GM18505 (cell line): ENCODE measurements at regions not wholly inside any gene's neighbourhood (a gene's known extent, or its start where the extent isn't known, plus 50 kb on each side); places are given as distances from the start of the nearest gene placed in this dataset.

Experiments
- ATAC-seq: cut with Tn5 transposase; IDR thresholded peaks from one replicate; pipeline ENCODE4 v1.9.1; 2021; ENCODE audit not compliant: unreplicated experiment
- POLR2A ChIP-seq: IDR thresholded peaks from 4 replicates; pipeline ENCODE4 v1.6.1; 2011; ENCODE audit warnings: borderline replicate concordance; ENCODE audit not compliant: insufficient read depth, insufficient read length; ENCODE audit errors: extremely low read depth

DNA sequence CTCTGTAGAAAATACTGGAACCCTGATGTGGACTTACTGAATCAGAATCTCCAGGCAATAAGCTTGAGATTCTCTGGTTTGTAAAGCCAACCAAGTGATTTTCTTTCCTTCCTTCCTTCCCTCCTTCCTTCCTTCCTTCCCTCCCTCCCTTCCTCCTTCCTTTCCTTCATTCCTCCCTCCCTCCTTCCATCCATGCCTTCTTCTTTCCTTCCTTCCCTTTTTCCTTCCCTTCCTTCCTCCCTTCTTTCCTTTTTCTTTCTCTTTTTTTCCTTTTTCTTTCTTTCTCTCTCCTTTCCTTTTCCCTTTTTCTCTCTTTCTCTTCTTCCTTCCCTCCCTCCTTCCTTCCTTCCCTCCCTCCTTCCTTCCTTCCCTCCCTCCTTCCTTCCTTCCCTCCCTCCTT lies 450.8 kb downstream of the GRXCR1 start:
- no peak for TF ChIP-seq POLR2A
- ATAC-seq: no peak

DNA sequence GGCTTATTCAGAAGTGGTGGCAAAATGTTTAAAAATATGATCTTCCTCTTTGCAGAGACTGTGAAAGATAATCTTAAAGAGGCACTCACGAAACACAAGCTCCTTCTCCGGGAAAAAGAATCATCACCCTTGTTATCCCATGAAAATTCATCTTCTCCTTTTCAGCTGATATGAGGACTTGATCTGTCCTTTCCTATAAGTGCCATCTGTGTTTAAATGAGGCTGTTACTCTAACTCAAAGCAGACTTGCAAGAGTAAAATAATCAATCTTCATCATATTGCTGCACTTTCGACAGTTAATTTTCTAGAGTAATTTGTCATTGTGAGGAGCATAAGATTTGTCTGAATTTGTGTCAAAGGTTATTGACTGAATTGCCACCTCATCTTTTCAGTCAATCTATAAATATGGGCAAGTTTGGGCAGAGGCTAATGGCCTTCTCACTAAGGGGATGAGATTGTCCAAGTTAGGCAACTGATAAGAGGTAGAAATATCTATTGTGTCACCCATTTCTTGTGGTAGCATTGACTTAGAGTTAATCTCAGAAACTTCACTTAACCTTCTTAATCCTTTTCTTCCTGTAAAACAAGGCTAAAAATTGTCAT lies 452.9 kb downstream of the GRXCR1 start:
- ATAC-seq: no peak
- no peak for TF ChIP-seq POLR2A

DNA sequence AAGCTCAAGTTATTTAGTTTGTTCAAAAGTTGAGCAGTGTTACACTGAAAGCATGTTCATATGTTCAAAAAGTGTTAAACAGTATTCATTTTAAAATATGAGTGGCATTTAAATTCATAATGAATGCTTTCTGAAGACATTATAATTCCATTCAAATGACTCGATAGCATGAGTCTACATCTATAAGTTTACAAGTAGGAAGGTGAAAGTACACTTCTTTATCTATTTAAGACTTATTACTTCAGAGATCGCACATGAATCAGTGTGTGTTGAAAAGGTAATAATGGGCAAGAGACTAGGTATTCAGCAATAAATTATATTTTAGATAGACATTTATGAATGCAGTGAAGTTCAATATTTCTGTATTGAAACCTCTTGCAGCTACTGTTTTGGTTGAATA lies 456.1 kb downstream of the GRXCR1 start:
- ATAC-seq: no peak
- no peak for TF ChIP-seq POLR2A

DNA sequence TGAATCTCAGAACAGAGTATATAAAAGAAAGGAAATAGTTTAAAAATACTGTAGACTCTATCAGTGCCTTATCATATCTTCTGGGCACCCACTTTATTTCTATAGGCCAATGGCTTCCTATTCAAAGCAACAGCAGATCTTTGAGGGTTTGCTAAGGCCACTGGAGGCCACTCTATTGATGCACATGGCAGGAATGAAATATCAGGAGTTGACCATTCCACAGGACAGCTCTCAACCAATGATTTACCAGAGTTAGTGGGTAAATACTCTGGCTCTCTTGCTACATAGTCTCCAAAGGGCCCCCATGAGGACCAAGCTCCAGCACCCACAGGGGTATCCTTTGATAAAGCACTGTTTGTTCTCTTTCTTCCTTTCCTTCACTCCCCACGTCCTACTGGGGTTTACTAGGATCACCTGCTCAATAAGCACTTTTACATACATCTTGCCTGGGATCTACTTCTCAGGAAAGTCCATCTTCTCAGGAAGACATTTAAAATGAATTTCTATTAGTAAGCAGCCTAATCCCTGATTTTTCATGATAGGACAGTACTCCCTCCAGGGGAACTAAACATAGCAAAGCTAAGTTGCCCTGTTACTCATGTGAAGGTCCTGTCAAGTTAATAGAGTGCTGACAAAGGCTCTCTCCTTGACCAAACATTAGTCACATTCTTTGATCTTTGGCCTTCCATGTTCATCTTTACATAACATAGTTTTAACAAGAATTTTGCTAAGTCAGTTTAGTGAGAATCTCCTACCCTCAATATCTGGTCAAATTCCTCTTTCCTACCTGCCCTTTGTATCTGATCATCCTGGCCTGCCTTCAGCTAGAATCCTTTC lies 459.7 kb downstream of the GRXCR1 start:
- no peak for TF ChIP-seq POLR2A
- ATAC-seq: no peak

DNA sequence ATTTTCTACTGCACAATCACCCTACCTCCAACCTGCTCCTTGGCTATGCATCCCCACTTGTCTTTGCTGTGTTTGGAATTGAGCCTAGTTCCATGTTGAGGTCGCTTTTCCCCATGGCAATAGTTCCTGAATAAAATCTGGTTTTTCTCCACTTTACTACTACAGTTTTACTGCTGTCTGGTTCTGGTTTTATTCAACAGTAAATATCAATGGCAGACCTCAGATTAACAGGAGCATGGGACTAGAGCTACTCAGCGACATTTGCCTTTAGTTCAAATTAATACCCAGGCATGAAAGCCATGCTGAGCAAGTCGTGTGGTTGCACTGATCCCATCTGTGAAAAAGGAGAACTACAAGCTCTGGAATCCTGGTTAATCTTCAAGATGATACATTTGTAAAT lies 460.3 kb downstream of the GRXCR1 start:
- ATAC-seq: no peak
- no peak for TF ChIP-seq POLR2A

DNA sequence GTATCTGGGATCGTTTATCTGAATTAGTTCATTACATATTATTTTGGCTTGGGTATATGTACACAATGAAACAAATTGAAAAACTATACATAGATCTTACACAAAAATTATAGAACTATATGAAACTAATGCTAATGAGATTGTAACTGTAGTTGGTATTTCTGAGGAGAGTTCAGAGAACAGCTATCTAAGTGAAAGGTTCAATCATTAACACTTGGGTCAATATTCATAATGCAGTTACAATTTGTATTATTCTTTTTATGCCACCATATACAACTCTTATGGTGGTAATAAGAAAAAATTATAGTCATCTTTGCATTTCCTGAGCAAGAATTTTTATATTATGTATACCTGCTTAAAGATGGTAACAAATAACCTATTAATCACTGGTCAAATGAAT lies 461.0 kb downstream of the GRXCR1 start:
- ATAC-seq: no peak
- no peak for TF ChIP-seq POLR2A

DNA sequence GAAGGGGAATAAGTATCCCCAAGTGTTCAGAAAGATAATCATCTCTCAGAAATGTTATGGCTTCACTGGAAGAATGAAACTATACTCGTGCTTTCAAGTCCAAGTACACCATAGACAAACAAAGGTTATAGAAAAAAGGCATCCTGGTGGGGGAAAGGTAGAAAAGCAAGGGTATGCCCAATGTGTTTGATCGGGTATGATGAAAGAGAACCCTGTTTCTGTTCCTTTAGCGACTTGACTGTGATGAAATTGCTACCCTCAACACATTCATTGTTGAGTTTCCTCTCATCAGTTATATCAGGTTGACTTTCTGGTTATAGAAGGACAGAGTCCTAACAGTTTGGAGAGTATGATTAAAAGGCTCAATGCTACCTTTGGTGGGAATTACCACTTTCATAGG lies 464.3 kb downstream of the GRXCR1 start:
- TF ChIP-seq POLR2A: no peak
- no peak for ATAC-seq

DNA sequence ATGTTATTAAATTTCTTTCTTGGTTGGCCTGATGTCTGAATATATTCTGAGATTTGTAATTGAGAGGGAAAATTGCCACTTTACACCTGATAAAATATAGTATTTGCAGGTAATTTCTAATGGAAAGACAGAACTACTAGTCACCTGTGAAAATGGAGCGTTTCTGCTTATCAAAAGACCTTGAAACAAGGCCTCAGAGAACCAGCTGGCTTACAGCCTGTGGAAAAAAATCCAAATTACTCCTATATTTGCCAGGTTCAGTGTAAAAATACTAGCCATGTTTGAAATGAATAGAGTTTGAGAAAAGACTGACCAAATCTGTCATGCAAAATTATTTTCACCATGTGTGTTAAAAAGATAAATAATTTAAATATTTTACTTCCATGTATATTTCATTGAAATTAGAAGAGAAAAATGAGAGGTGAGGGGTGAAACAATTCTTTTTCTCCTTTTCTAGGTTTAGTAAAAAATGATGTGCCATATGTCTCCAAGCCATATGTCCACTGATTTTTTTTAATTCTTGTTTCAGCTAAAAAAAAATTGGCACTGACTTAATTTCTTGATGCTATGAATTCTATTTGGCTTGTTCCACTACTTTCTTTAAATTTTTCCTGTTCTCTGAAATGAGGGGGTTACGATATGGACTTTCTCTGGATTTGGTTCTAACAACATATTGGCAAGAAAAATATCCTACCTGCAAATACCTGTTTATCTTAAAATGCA lies 464.9 kb downstream of the GRXCR1 start:
- ATAC-seq: no peak
- TF ChIP-seq POLR2A: no peak

DNA sequence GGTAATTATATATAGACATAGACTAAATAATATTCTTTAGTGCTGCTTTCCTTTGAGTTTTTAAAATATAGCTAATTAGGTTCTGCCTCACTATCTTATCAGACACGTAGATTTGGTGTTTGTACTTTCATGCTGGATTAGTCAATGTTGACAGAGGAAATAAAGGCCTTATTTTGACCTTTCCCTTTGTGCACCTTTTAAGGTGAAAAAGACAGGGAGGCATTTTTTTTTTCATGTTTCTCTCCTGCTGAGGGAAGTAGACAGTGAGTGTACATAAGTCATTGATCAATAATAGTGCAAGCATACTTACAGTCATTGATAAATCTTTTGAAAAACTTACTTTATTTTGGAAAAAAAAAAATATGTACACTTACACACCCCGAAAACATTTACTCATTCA lies 467.8 kb downstream of the GRXCR1 start:
- TF ChIP-seq POLR2A: no peak
- ATAC-seq: no peak

DNA sequence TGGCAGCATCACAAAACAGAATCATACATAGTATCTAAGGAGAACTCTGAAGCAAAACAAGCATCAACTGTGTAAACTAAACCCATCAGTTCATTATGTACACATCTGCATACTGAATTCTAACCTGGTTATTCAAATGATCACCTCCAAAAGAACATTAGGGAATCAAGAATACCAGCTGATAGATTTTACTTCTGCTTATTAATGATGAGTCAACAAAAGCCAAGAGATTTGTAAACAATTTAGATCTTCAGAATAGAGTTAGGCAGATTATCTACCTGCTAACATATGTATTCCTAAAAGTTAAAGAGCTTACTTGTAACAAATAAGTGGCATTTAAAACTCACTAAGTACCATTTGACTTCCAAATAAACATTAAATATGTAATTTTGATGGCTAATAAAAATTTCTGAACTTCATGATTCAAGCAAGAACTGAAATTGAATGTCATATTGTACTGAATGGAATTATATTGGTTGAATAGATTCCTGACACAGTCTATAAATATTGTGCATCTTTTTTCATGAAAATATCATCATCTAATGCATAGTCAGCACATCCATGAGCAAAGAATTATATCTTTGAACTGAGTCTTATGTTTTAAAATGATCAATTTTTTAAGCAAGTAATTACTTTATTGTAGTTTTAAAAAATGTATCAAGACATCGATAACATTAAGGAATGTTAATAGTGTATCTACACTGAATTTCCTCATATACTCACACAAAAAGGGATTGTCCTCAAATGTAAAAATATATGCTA lies 470.5 kb downstream of the GRXCR1 start:
- TF ChIP-seq POLR2A: no peak
- ATAC-seq: no peak

DNA sequence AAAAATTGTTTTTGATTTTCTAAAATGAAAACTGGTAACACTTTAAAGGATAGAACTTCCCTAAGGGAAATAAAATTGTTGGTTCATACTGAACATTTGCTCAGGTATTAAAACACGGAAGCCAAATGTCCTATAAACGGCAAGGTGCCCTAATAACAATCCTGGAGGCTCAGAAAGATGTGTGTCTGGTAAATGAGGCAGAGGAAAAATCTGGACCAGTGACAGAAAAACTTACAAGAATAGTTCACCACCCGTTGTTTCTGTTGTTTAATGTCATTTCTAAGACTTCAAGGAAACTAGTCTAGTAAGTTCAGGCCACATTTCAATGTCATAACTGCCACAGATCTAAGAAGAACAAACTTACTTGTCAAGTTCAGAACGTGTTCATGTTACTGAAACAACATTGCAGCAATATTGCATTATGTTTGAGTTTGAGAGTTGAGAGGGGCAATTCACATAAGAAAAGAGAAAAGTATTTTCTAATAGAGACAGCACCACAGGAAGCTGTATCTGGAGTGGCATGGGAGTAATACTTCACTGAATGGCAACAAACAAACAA lies 476.6 kb downstream of the GRXCR1 start:
- no peak for TF ChIP-seq POLR2A
- ATAC-seq: no peak

DNA sequence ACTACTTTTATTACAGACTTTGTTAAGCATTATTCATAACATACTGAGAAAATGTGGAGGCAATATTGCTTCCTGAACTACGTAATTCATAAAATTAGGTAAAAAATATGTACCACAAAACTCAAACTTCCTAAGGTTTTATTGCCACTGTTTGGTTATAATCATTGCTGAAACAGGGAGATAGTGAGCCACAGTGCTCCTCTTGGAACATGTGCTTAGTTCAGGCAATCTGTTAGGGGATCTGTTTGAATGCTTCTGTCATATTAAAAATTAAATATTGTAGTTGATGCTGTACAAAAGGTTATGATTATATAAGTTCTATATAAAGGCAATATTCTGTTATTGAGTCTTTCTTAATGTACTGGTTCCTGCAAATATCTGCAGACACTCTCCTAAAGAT lies 480.7 kb downstream of the GRXCR1 start:
- no peak for TF ChIP-seq POLR2A
- no peak for ATAC-seq

DNA sequence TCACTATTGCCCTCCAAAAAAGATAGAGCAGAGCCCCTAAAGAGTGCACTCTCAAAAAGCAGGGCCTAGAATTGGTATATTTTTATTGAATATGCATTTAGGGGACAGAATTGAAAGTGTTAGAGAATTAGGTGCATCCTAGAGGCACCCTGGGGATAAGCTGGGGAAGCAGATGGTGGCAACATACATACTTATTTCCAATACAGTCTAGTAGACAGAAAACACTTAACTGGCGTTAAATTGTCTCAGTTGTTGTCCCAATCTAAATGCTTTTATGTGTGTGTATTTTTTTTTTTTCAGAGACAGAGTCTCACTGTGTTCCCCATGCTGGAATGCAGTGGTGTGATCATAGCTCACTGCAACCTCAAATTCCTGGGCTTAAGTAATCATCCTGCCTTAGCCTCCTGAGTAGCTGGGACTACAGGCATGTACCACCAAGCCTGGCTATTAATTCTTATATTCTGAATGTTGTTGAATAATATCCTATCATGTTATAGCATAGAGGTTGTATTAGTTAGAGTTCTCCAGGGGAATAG lies 481.8 kb downstream of the GRXCR1 start:
- ATAC-seq: no peak
- TF ChIP-seq POLR2A: no peak
